ENCODE measurements at regions not wholly inside any gene's neighbourhood (a gene's known extent, or its start where the extent isn't known, plus 50 kb on each side); places are given as distances from the start of the nearest gene placed in this dataset.

DNA sequence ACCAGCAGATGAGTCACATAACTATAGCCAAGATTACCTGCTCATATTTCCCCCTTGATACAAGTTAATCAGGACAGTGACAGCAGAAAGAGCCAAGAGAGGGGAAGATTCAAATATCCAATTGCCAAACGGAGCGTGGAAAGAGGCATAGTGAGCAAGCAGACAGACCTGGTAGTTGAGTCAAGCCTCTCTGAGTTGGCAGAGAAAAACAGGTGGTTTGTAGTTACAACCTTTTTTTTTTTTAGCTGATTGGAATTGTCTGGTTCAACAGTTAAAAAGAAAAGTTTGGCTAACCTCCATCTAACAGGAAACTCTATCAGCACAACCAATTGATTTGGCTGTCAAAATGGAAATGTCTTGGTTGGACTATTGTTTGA is 272.1 kb downstream of the TLE1 start:
- FAIRE-seq: no peak

More for the DNA sequence above, 272.1 kb downstream of the TLE1 start:
- H3K9me1 ChIP-seq (replicated peaks; ENCODE audit: control insufficient read depth, extremely low read depth, insufficient read depth, low read length): no peaks in the 10 kb centered on the region
- intact Hi-C loops (cut with micrococcal nuclease): no loop called here
- no peak overlapping the region for H3K27ac ChIP-seq (ENCODE audit: insufficient read depth, low read depth, low read length)
- no peaks in the 10 kb centered on the region for H3K4me1 ChIP-seq (ENCODE audit: control insufficient read depth, extremely low read depth, insufficient read depth, low read length)
- H2AFZ ChIP-seq (ENCODE audit: low read depth, low read length): no peak overlapping the region
- dilution Hi-C loops (cut with MboI; ENCODE audit: extremely low pct_ligation_motif_present, low sequenced_read_pairs): no loop called here
- H3K9me3 ChIP-seq (replicated peaks; ENCODE audit: control insufficient read depth, insufficient read depth, low read length): no peaks in the 10 kb centered on the region
- no peaks in the 10 kb centered on the region for H3K79me2 ChIP-seq (ENCODE audit: control insufficient read depth, insufficient read depth, low read length)
- ChIA-PET CTCF (no interaction called here), POLR2A (interaction anchor here (0.7 kb wide), 1 partner anchor 23 kb away, joined by 3 read pairs; no protein-coding TSS in a partner anchor)
- no peak overlapping the region for H3K4me2 ChIP-seq (ENCODE audit: insufficient read depth, low read length)
- TF ChIP-seq, protein P1, sequence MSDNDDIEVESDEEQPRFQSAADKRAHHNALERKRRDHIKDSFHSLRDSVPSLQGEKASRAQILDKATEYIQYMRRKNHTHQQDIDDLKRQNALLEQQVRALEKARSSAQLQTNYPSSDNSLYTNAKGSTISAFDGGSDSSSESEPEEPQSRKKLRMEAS (IDR thresholded peaks at IDR 0.05; ENCODE audit: insufficient read depth, insufficient read length): no peak
- TF ChIP-seq GATA2 (IDR thresholded peaks at IDR 0.05; ENCODE audit: insufficient read depth, insufficient read length, low read depth, low read length) (no peak), FOS (IDR thresholded peaks at IDR 0.05; ENCODE audit: borderline replicate concordance, insufficient read depth, low read length) (no peak), CTCF (IDR thresholded peaks at IDR 0.05; ENCODE audit: extremely low read depth in 1 of 2, insufficient read depth in 1 of 2, low read depth in 1 of 2, low read length in 2 of 2) (no peak), EZH2 (IDR thresholded peaks at IDR 0.05; ENCODE audit: borderline replicate concordance, low read depth, low read length, severe bottlenecking) (no peak), POLR2A (IDR thresholded peaks at IDR 0.05; ENCODE audit: low read depth, low read length) (no peak), MYC (IDR thresholded peaks at IDR 0.05; ENCODE audit: low read depth, low read length) (no peak), JUN (IDR thresholded peaks at IDR 0.05; ENCODE audit: borderline replicate concordance, insufficient read depth, insufficient read length, low read depth) (no peak), POLR2AphosphoS5 (IDR thresholded peaks at IDR 0.05; ENCODE audit: insufficient read depth, low read depth, low read length) (no peak)
- no peaks in the 10 kb centered on the region for H3K27me3 ChIP-seq (ENCODE audit: control insufficient read depth in 2 of 2, insufficient read depth in 2 of 2, low read length in 2 of 2)
- BruUV-seq (replicated peaks): no TSS peak
- no peak overlapping the region for H3K9ac ChIP-seq (replicated peaks; ENCODE audit: extremely low read depth, insufficient read depth, low read length)
- DNase-seq (ENCODE audit: low read depth, low spot score): peak; percentile 32
- no peaks in the 10 kb centered on the region for H3K36me3 ChIP-seq (ENCODE audit: control insufficient read depth in 2 of 2, extremely low read depth in 1 of 2, insufficient read depth in 2 of 2, low read length in 2 of 2)
- no peak overlapping the region for H3K4me3 ChIP-seq (replicated peaks in 1 of 3; ENCODE audit: insufficient read depth in 1 of 3, low read depth in 1 of 3, low read length in 3 of 3)
- H4K20me1 ChIP-seq (replicated peaks; ENCODE audit: control insufficient read depth, extremely low read depth, insufficient read depth, low read length): no peaks in the 10 kb centered on the region
